Neural progenitor cell (in vitro differentiated cells): ENCODE measurements at regions not wholly inside any gene's neighbourhood (a gene's known extent, or its start where the extent isn't known, plus 50 kb on each side); places are given as distances from the start of the nearest gene placed in this dataset.

Source experiments
- CTCF ChIP-seq: fragments of 200-600 bp; sonication (generic); IDR thresholded peaks from 2 replicates; pipeline ENCODE4 v1.5.1; 2017; ENCODE audit warnings: antibody characterized with exemption, mild to moderate bottlenecking
- EZH2 ChIP-seq: fragments of 200-600 bp; sonication (generic); IDR thresholded peaks from 2 replicates; pipeline ENCODE4 v1.6.1; 2017; ENCODE audit warnings: antibody characterized with exemption, mild to moderate bottlenecking, moderate library complexity
- EZH2phosphoT487 ChIP-seq: fragments of 200-600 bp; sonication (generic); IDR thresholded peaks from 2 replicates; pipeline ENCODE4 v1.6.1; 2017; ENCODE audit warnings: antibody characterized with exemption

- no peak for TF ChIP-seq CTCF
- no peak for TF ChIP-seq EZH2phosphoT487
- TF ChIP-seq EZH2: no peak
Observed at GRCh38 chr16:5252791-5253190, 155.2 kb upstream of the EEF2KMT start.
